ENCODE measurements at regions not wholly inside any gene's neighbourhood (a gene's known extent, or its start where the extent isn't known, plus 50 kb on each side); places are given as distances from the start of the nearest gene placed in this dataset.

GRCh38 chr20:11748436-11748835 lies 169.3 kb upstream of the BTBD3 start:
- no peak overlapping the region for H3K4me3 ChIP-seq (ENCODE audit: low read length in 3 of 3)
- H3K27ac ChIP-seq (ENCODE audit: low read depth, low read length), result no peak overlapping the region
- no peaks in the 10 kb centered on the region for H3K36me3 ChIP-seq (ENCODE audit: control insufficient read depth in 3 of 3, insufficient read depth in 3 of 3, low read length in 3 of 3)
- no peaks in the 10 kb centered on the region for H3K27me3 ChIP-seq (ENCODE audit: control insufficient read depth in 3 of 3, insufficient read depth in 3 of 3, low read length in 3 of 3)
- H3K4me1 ChIP-seq (ENCODE audit: control insufficient read depth in 3 of 3, insufficient read depth in 3 of 3, low read length in 3 of 3), result no peaks in the 10 kb centered on the region
- no peak overlapping the region for H3K9ac ChIP-seq (ENCODE audit: low read depth in 1 of 3, low read length in 3 of 3)
- no peaks in the 10 kb centered on the region for H3K9me3 ChIP-seq (ENCODE audit: control insufficient read depth in 3 of 3, low read length in 3 of 3)

- no peak overlapping the region for H3K27ac ChIP-seq (ENCODE audit: low read depth, low read length)
- H3K9me3 ChIP-seq (ENCODE audit: control insufficient read depth in 3 of 3, low read length in 3 of 3), result no peaks in the 10 kb centered on the region
- no peaks in the 10 kb centered on the region for H3K4me1 ChIP-seq (ENCODE audit: control insufficient read depth in 3 of 3, insufficient read depth in 3 of 3, low read length in 3 of 3)
- H3K4me3 ChIP-seq (ENCODE audit: low read length in 3 of 3), result no peak overlapping the region
- H3K9ac ChIP-seq (ENCODE audit: low read depth in 1 of 3, low read length in 3 of 3), result no peak overlapping the region
- H3K36me3 ChIP-seq (ENCODE audit: control insufficient read depth in 3 of 3, insufficient read depth in 3 of 3, low read length in 3 of 3), result no peaks in the 10 kb centered on the region
- H3K27me3 ChIP-seq (ENCODE audit: control insufficient read depth in 3 of 3, insufficient read depth in 3 of 3, low read length in 3 of 3), result no peaks in the 10 kb centered on the region
Measured at GRCh38 chr20:11752336-11752735, 165.4 kb upstream of the BTBD3 start.

- Histone ChIP-seq H3K9ac (ENCODE audit: low read depth in 1 of 3, low read length in 3 of 3) (no peak overlapping the region), H3K27me3 (ENCODE audit: control insufficient read depth in 3 of 3, insufficient read depth in 3 of 3, low read length in 3 of 3) (no peaks in the 10 kb centered on the region), H3K4me1 (ENCODE audit: control insufficient read depth in 3 of 3, insufficient read depth in 3 of 3, low read length in 3 of 3) (no peaks in the 10 kb centered on the region), H3K4me3 (ENCODE audit: low read length in 3 of 3) (no peak overlapping the region), H3K27ac (ENCODE audit: low read depth, low read length) (no peak overlapping the region), H3K36me3 (ENCODE audit: control insufficient read depth in 3 of 3, insufficient read depth in 3 of 3, low read length in 3 of 3) (no peaks in the 10 kb centered on the region), H3K9me3 (ENCODE audit: control insufficient read depth in 3 of 3, low read length in 3 of 3) (no peaks in the 10 kb centered on the region)
Measured at GRCh38 chr20:11753155-11753554, 164.5 kb upstream of the BTBD3 start.

- Histone ChIP-seq H3K9ac (ENCODE audit: low read depth in 1 of 3, low read length in 3 of 3) (no peak overlapping the region), H3K4me3 (ENCODE audit: low read length in 3 of 3) (no peak overlapping the region), H3K4me1 (ENCODE audit: control insufficient read depth in 3 of 3, insufficient read depth in 3 of 3, low read length in 3 of 3) (no peaks in the 10 kb centered on the region), H3K9me3 (ENCODE audit: control insufficient read depth in 3 of 3, low read length in 3 of 3) (no peaks in the 10 kb centered on the region), H3K27ac (ENCODE audit: low read depth, low read length) (no peak overlapping the region), H3K36me3 (ENCODE audit: control insufficient read depth in 3 of 3, insufficient read depth in 3 of 3, low read length in 3 of 3) (no peaks in the 10 kb centered on the region), H3K27me3 (ENCODE audit: control insufficient read depth in 3 of 3, insufficient read depth in 3 of 3, low read length in 3 of 3) (no peaks in the 10 kb centered on the region)
Measured at GRCh38 chr20:11754451-11754850, 163.2 kb upstream of the BTBD3 start.

- Histone ChIP-seq H3K27me3 (ENCODE audit: control insufficient read depth in 3 of 3, insufficient read depth in 3 of 3, low read length in 3 of 3) (no peaks in the 10 kb centered on the region), H3K9ac (ENCODE audit: low read depth in 1 of 3, low read length in 3 of 3) (no peak overlapping the region), H3K4me3 (ENCODE audit: low read length in 3 of 3) (no peak overlapping the region), H3K36me3 (ENCODE audit: control insufficient read depth in 3 of 3, insufficient read depth in 3 of 3, low read length in 3 of 3) (no peaks in the 10 kb centered on the region), H3K4me1 (ENCODE audit: control insufficient read depth in 3 of 3, insufficient read depth in 3 of 3, low read length in 3 of 3) (no peaks in the 10 kb centered on the region), H3K9me3 (ENCODE audit: control insufficient read depth in 3 of 3, low read length in 3 of 3) (no peaks in the 10 kb centered on the region), H3K27ac (ENCODE audit: low read depth, low read length) (no peak overlapping the region)
Measured at GRCh38 chr20:11755071-11755841, 162.4 kb upstream of the BTBD3 start.

GRCh38 chr20:11761497-11761896 lies 156.2 kb upstream of the BTBD3 start:
- Histone ChIP-seq H3K9ac (ENCODE audit: low read depth in 1 of 3, low read length in 3 of 3) (no peak overlapping the region), H3K4me3 (ENCODE audit: low read length in 3 of 3) (no peak overlapping the region), H3K36me3 (ENCODE audit: control insufficient read depth in 3 of 3, insufficient read depth in 3 of 3, low read length in 3 of 3) (no peaks in the 10 kb centered on the region), H3K27ac (ENCODE audit: low read depth, low read length) (no peak overlapping the region), H3K4me1 (ENCODE audit: control insufficient read depth in 3 of 3, insufficient read depth in 3 of 3, low read length in 3 of 3) (no peaks in the 10 kb centered on the region), H3K9me3 (ENCODE audit: control insufficient read depth in 3 of 3, low read length in 3 of 3) (no peaks in the 10 kb centered on the region), H3K27me3 (ENCODE audit: control insufficient read depth in 3 of 3, insufficient read depth in 3 of 3, low read length in 3 of 3) (no peaks in the 10 kb centered on the region)

GRCh38 chr20:11766961-11767360 lies 150.7 kb upstream of the BTBD3 start:
- Histone ChIP-seq H3K4me1 (ENCODE audit: control insufficient read depth in 3 of 3, insufficient read depth in 3 of 3, low read length in 3 of 3) (no peaks in the 10 kb centered on the region), H3K4me3 (ENCODE audit: low read length in 3 of 3) (no peak overlapping the region), H3K27me3 (ENCODE audit: control insufficient read depth in 3 of 3, insufficient read depth in 3 of 3, low read length in 3 of 3) (no peaks in the 10 kb centered on the region), H3K27ac (ENCODE audit: low read depth, low read length) (no peak overlapping the region), H3K9me3 (ENCODE audit: control insufficient read depth in 3 of 3, low read length in 3 of 3) (no peaks in the 10 kb centered on the region), H3K36me3 (ENCODE audit: control insufficient read depth in 3 of 3, insufficient read depth in 3 of 3, low read length in 3 of 3) (no peaks in the 10 kb centered on the region), H3K9ac (ENCODE audit: low read depth in 1 of 3, low read length in 3 of 3) (no peak overlapping the region)

GRCh38 chr20:11769825-11770224 lies 147.9 kb upstream of the BTBD3 start:
- no peaks in the 10 kb centered on the region for H3K4me1 ChIP-seq (ENCODE audit: control insufficient read depth in 3 of 3, insufficient read depth in 3 of 3, low read length in 3 of 3)
- no peak overlapping the region for H3K4me3 ChIP-seq (ENCODE audit: low read length in 3 of 3)
- no peaks in the 10 kb centered on the region for H3K9me3 ChIP-seq (ENCODE audit: control insufficient read depth in 3 of 3, low read length in 3 of 3)
- H3K27ac ChIP-seq (ENCODE audit: low read depth, low read length), result no peak overlapping the region
- H3K27me3 ChIP-seq (ENCODE audit: control insufficient read depth in 3 of 3, insufficient read depth in 3 of 3, low read length in 3 of 3), result no peaks in the 10 kb centered on the region
- no peaks in the 10 kb centered on the region for H3K36me3 ChIP-seq (ENCODE audit: control insufficient read depth in 3 of 3, insufficient read depth in 3 of 3, low read length in 3 of 3)
- no peak overlapping the region for H3K9ac ChIP-seq (ENCODE audit: low read depth in 1 of 3, low read length in 3 of 3)

GRCh38 chr20:11772226-11772730 lies 145.4 kb upstream of the BTBD3 start:
- H3K4me1 ChIP-seq (ENCODE audit: control insufficient read depth in 3 of 3, insufficient read depth in 3 of 3, low read length in 3 of 3), result no peaks in the 10 kb centered on the region
- no peaks in the 10 kb centered on the region for H3K9me3 ChIP-seq (ENCODE audit: control insufficient read depth in 3 of 3, low read length in 3 of 3)
- H3K27ac ChIP-seq (ENCODE audit: low read depth, low read length), result no peak overlapping the region
- no peak overlapping the region for H3K4me3 ChIP-seq (ENCODE audit: low read length in 3 of 3)
- H3K27me3 ChIP-seq (ENCODE audit: control insufficient read depth in 3 of 3, insufficient read depth in 3 of 3, low read length in 3 of 3), result no peaks in the 10 kb centered on the region
- H3K36me3 ChIP-seq (ENCODE audit: control insufficient read depth in 3 of 3, insufficient read depth in 3 of 3, low read length in 3 of 3), result no peaks in the 10 kb centered on the region
- no peak overlapping the region for H3K9ac ChIP-seq (ENCODE audit: low read depth in 1 of 3, low read length in 3 of 3)

GRCh38 chr20:11776687-11777086 lies 141.0 kb upstream of the BTBD3 start:
- Histone ChIP-seq H3K4me3 (ENCODE audit: low read length in 3 of 3) (no peak overlapping the region), H3K9ac (ENCODE audit: low read depth in 1 of 3, low read length in 3 of 3) (no peak overlapping the region), H3K27me3 (ENCODE audit: control insufficient read depth in 3 of 3, insufficient read depth in 3 of 3, low read length in 3 of 3) (no peaks in the 10 kb centered on the region), H3K4me1 (ENCODE audit: control insufficient read depth in 3 of 3, insufficient read depth in 3 of 3, low read length in 3 of 3) (no peaks in the 10 kb centered on the region), H3K27ac (ENCODE audit: low read depth, low read length) (no peak overlapping the region), H3K36me3 (ENCODE audit: control insufficient read depth in 3 of 3, insufficient read depth in 3 of 3, low read length in 3 of 3) (no peaks in the 10 kb centered on the region), H3K9me3 (ENCODE audit: control insufficient read depth in 3 of 3, low read length in 3 of 3) (no peaks in the 10 kb centered on the region)

Data from skeletal muscle tissue (tissue), 3 donors.